Lung (tissue), 11 donors: ENCODE measurements at regions not wholly inside any gene's neighbourhood (a gene's known extent, or its start where the extent isn't known, plus 50 kb on each side); places are given as distances from the start of the nearest gene placed in this dataset.
"Not testable (repeated sequence)": the region's sequence is repeated elsewhere in the genome, so short reads cannot be mapped to it uniquely, and the experiment has no call there.

Experiments
- ATAC-seq: fragments of 200-7000 bp; cut with Tn5 transposase; one replicate; pipeline ENCODE4 v1.9.1; 2020; ENCODE audit warnings: moderate number of reproducible peaks; ENCODE audit not compliant: insufficient read depth, low FRiP score
- DNase-seq, 3 donors: peaks; one replicate each; pipeline ENCODE4 v3.0.0-alpha.2; 2013 to 2017
- H3K27ac ChIP-seq, 2 donors: one replicate each; pipeline ENCODE4 v1.5.1; 2013; ENCODE audit warnings: mild to moderate bottlenecking in 2 of 2, moderate library complexity in 2 of 2, control low read depth in 1 of 2, inconsistent platforms in 1 of 2, low read depth in 1 of 2, low read length in 1 of 2
- H3K27me3 ChIP-seq, 3 donors: one replicate each; pipeline ENCODE4 v1.5.1; 2013; ENCODE audit warnings: low read length in 2 of 3; ENCODE audit not compliant: control insufficient read depth in 3 of 3, insufficient read depth in 3 of 3
- H3K36me3 ChIP-seq, 4 donors: one replicate each; pipeline ENCODE4 v1.5.1; 2013; ENCODE audit warnings: low read length in 4 of 4, mild to moderate bottlenecking in 1 of 4, moderate library complexity in 1 of 4; ENCODE audit not compliant: control insufficient read depth in 4 of 4, insufficient read depth in 4 of 4
- H3K4me1 ChIP-seq, 5 donors: one replicate each; pipeline ENCODE4 v1.5.1; 2013; ENCODE audit warnings: low read length in 5 of 5, mild to moderate bottlenecking in 2 of 5, moderate library complexity in 1 of 5; ENCODE audit not compliant: control insufficient read depth in 5 of 5, insufficient read depth in 5 of 5
- H3K4me3 ChIP-seq: one replicate; pipeline ENCODE4 v1.5.1; 2013; ENCODE audit warnings: mild to moderate bottlenecking, control low read depth, moderate library complexity
- H3K9ac ChIP-seq, 2 donors: one replicate each; pipeline ENCODE4 v1.5.1; 2013; ENCODE audit warnings: low read length in 2 of 2, control low read depth in 1 of 2; ENCODE audit not compliant: insufficient read depth in 1 of 2
- H3K9me3 ChIP-seq, 4 donors: one replicate each; pipeline ENCODE4 v1.5.1; 2013; ENCODE audit warnings: low read length in 3 of 4, mild to moderate bottlenecking in 1 of 4, moderate library complexity in 1 of 4; ENCODE audit not compliant: control insufficient read depth in 4 of 4, insufficient read depth in 3 of 4
- WGBS, 2 donors: extraction: QIAGEN DNeasy Blood & Tissue Kit; methylation state at CpG; one replicate each; pipeline ENCODE4 v1.1.7; 2013; 5-methylcytosine and 5-hydroxymethylcytosine counted together
- TF ChIP-seq, protein P1 (sequence below): IDR thresholded peaks from 2 replicates; pipeline ENCODE4 v1.5.1; 2012; ENCODE audit warnings: mild to moderate bottlenecking; ENCODE audit errors: control extremely low read depth, extremely low read depth
- donor health status: control.
- donor health status: control.
- donor health status: Bipolar disorder and iron deficiency.
- donor health status: healthy.
- donor health status: DM: yes; HTN: yes; CAD: no.

DNA sequence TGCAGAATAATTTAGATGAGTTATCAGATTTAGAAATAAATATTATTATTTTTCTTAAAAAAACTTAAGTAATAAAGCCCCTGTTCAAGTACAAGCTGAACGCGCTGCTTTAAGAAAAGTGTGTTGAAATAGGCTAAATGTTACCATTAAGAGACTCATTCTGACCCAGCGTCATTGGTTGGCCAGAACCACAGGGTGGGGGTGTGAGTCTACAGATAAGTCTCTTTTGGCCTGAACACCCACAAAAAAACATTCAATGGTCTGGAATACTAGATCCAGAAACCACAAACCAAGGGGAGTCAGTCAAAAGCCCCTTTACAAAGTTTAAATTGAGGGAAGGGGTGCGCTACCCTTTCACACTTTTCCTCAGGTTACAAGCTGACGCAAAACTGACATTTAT lies 776.1 kb downstream of the KCNJ2 start:
- Histone ChIP-seq H3K27ac (no peak overlapping the region), H3K36me3 (no peaks in the 10 kb centered on the region), H3K4me1 (no peaks in the 10 kb centered on the region), H3K27me3 (no peaks in the 10 kb centered on the region), H3K9ac (no peak overlapping the region), H3K4me3 (no peak overlapping the region), H3K9me3 (peaks cover 0 to 4% (median 0%) of the 10 kb centered on the region in 4 donors)
- ATAC-seq (no peak), DNase-seq (peak; percentile 22 to 29 (median 25))
- 83 to 86% methylated on average over 5 of the region's 5 CpGs for WGBS, 2 donors
- TF ChIP-seq, protein P1, sequence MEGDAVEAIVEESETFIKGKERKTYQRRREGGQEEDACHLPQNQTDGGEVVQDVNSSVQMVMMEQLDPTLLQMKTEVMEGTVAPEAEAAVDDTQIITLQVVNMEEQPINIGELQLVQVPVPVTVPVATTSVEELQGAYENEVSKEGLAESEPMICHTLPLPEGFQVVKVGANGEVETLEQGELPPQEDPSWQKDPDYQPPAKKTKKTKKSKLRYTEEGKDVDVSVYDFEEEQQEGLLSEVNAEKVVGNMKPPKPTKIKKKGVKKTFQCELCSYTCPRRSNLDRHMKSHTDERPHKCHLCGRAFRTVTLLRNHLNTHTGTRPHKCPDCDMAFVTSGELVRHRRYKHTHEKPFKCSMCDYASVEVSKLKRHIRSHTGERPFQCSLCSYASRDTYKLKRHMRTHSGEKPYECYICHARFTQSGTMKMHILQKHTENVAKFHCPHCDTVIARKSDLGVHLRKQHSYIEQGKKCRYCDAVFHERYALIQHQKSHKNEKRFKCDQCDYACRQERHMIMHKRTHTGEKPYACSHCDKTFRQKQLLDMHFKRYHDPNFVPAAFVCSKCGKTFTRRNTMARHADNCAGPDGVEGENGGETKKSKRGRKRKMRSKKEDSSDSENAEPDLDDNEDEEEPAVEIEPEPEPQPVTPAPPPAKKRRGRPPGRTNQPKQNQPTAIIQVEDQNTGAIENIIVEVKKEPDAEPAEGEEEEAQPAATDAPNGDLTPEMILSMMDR = no peak

DNA sequence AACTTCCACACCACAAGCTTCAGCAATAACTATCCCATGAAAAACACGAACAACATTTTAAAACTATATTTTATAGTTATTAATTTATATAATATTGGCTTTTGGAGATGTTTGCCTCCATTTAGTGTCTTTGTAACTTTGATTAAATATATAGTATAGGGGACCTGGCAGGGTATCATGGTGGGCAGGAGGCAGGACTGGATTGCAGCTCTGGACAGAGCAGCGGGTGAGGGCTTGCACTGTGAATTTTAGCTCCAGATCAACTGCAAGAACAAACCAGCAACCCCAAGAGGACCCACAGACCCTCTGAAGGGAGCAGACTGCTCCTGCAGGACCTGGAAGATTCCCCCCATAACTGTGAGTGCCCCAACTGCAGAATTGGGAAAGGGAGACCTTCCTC lies 777.9 kb downstream of the KCNJ2 start:
- TF ChIP-seq, protein P1 = no peak
- DNase-seq (no peak), ATAC-seq (no peak)
- peaks cover 0 to 4% (median 0%) of the 10 kb centered on the region in 4 donors for H3K9me3 ChIP-seq
- no peaks in the 10 kb centered on the region for H3K27me3 ChIP-seq
- no peak overlapping the region for H3K9ac ChIP-seq
- no peak overlapping the region for H3K27ac ChIP-seq
- WGBS, 2 donors = 93 to 98% methylated on average over 2 of the region's 2 CpGs
- no peak overlapping the region for H3K4me3 ChIP-seq
- no peaks in the 10 kb centered on the region for H3K36me3 ChIP-seq
- H3K4me1 ChIP-seq = no peaks in the 10 kb centered on the region

DNA sequence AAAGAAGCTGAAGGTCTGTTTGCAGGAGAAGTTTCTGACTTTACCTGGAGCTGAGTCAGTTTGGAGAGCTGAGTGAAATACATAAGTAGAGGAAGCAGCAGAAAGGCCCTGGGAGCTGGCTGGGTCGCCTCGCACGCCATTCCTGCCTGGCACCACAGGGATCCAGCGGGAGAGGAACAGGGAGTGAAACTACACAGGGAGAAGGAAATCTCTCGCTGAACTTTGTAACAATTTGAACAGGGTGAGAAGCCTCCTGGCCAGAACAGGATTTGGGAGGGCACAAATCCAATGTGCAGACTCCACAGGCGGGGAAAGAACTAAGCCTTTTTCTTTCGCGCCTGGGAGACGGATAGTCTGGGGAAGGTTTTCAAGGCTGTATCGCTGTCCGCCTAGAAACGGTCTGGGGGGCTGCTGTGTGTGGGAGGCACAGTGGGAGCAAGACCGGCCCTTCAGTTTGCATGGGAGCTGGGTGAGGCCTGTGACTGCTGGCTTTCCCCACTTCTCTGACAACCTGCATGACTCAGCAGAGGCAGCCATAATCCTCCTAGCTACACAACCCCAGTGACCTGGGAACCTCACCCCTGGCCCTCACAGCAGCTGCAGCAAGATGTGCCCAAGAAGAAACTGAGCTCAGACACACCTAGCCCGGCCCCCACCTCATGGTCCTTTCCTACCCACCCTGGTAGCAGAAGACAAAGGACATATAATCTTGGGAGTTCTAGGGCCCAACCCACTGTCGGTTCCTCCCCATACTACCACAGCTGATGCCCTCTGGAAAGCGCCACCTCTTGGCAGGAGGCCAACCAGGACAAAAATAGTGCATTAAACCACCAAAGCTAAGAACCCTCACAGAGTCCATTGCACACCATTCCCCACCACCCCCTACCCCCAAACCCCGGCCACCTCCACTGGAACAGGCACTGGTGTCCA lies 778.6 kb downstream of the KCNJ2 start:
- TF ChIP-seq, protein P1 = no peak
- no peaks in the 10 kb centered on the region for H3K4me1 ChIP-seq
- H3K9ac ChIP-seq = no peak overlapping the region
- no peak overlapping the region for H3K4me3 ChIP-seq
- no peak for ATAC-seq
- no peaks in the 10 kb centered on the region for H3K27me3 ChIP-seq
- peaks cover 0 to 4% (median 0%) of the 10 kb centered on the region in 4 donors for H3K9me3 ChIP-seq
- DNase-seq = no peak
- no peak overlapping the region for H3K27ac ChIP-seq
- no peaks in the 10 kb centered on the region for H3K36me3 ChIP-seq
- 92 to 97% methylated on average over 17 of the region's 17 CpGs for WGBS, 2 donors

DNA sequence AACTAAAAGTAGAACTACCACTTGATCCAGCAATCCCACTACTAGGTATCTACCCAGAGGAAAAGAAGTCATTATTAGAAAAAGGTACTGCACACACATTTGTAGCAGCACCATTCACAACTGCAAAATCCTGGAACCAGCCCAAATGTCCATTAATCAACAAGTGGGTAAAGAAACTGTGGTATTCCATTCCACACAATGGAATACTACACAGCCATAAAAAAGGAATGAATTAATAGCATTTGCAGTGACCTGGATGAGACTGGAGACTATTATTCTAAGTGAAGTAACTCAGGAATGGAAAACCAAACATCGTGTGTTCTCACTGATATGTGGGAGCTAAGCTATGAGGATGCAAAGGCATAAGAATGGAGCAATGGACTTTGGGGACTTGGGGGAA lies 783.8 kb downstream of the KCNJ2 start:
- not testable (repeated sequence) for H3K27ac ChIP-seq, H3K36me3 ChIP-seq, H3K9ac ChIP-seq, H3K4me3 ChIP-seq, H3K4me1 ChIP-seq, H3K9me3 ChIP-seq, ATAC-seq, H3K27me3 ChIP-seq, DNase-seq
- WGBS, 2 donors = 86 to 88% methylated on average over 1 of the region's 1 CpG
